ENCODE measurements at regions not wholly inside any gene's neighbourhood (a gene's known extent, or its start where the extent isn't known, plus 50 kb on each side); places are given as distances from the start of the nearest gene placed in this dataset.

DNA sequence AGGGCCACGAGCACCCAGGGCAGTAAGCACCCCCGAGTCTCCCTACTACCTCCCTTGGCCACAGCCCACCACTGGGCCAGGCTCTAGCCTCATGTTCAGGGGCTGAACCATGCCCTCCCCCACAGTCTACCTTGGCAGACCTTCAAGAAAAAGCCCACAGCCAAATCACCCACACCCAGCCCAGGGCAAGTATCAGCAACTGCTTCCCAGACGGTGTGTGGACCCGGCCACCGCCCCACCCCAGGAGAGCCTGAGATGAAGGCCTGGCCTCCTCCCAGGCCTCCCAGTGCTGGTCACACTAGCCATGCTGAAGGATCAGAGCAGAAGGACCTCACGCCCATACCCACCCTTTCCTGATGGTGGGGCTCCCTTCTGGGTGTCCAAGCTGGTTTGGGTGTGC is 92.0 kb upstream of the LINGO1 start (continued):
- no peak for TF ChIP-seq ZNF552 (CRISPR knock-in tag; IDR thresholded peaks at IDR 0.05; ENCODE audit: borderline replicate concordance)

DNA sequence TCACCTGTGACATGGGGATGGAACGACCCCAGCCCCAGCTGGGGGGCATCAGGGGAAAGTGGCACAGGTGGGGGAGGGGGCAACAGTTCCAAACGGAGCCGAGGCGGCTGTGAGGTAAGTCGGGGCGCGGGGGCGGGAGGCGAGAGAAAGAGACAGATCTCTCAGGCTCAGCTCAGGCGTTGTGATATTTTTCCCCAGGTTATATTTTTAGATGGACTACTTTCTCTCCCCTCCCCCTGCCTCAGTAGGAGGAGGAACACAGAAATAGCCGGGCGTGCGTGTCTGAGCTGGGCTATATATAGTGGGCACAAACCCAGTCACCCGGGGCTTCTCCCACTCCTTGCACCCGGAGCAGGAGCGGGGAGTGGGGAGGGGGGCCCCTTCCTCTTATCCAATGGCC is 91.0 kb upstream of the LINGO1 start:
- no peaks in the 10 kb centered on the region for H3K9me3 ChIP-seq (ENCODE audit: low read length)
- H3K4me1 ChIP-seq (ENCODE audit: insufficient read depth, low read length), result no peaks in the 10 kb centered on the region
- H3K79me2 ChIP-seq (ENCODE audit: insufficient read depth, low read length), result no peaks in the 10 kb centered on the region
- no peak overlapping the region for H3K4me2 ChIP-seq (ENCODE audit: low read depth, low read length)
- TF ChIP-seq SKI (IDR thresholded peaks at IDR 0.05; ENCODE audit: partially characterized antibody), result no peak
- TF ChIP-seq ZNF615 (CRISPR knock-in tag; IDR thresholded peaks at IDR 0.05; ENCODE audit: borderline replicate concordance), result no peak
- no peak for TF ChIP-seq IRF2 (CRISPR knock-in tag; IDR thresholded peaks at IDR 0.05)
- no peak for TF ChIP-seq ZNF230 (CRISPR knock-in tag; IDR thresholded peaks at IDR 0.05)
- TF ChIP-seq, protein P1, sequence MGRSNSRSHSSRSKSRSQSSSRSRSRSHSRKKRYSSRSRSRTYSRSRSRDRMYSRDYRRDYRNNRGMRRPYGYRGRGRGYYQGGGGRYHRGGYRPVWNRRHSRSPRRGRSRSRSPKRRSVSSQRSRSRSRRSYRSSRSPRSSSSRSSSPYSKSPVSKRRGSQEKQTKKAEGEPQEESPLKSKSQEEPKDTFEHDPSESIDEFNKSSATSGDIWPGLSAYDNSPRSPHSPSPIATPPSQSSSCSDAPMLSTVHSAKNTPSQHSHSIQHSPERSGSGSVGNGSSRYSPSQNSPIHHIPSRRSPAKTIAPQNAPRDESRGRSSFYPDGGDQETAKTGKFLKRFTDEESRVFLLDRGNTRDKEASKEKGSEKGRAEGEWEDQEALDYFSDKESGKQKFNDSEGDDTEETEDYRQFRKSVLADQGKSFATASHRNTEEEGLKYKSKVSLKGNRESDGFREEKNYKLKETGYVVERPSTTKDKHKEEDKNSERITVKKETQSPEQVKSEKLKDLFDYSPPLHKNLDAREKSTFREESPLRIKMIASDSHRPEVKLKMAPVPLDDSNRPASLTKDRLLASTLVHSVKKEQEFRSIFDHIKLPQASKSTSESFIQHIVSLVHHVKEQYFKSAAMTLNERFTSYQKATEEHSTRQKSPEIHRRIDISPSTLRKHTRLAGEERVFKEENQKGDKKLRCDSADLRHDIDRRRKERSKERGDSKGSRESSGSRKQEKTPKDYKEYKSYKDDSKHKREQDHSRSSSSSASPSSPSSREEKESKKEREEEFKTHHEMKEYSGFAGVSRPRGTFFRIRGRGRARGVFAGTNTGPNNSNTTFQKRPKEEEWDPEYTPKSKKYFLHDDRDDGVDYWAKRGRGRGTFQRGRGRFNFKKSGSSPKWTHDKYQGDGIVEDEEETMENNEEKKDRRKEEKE (IDR thresholded peaks at IDR 0.05), result no peak
- TF ChIP-seq ZNF674 (CRISPR knock-in tag; IDR thresholded peaks at IDR 0.05; ENCODE audit: low read depth), result no peak
- no peak for TF ChIP-seq ZNF136 (CRISPR knock-in tag; IDR thresholded peaks at IDR 0.05; ENCODE audit: low read depth)
- TF ChIP-seq THAP11 (CRISPR knock-in tag; IDR thresholded peaks at IDR 0.05), result no peak
- TF ChIP-seq MAFG (CRISPR knock-in tag; IDR thresholded peaks at IDR 0.05), result no peak
- no peak for TF ChIP-seq ZNF572 (CRISPR knock-in tag; IDR thresholded peaks at IDR 0.05)
- no peak for FAIRE-seq
- in situ Hi-C loops (cut with HindIII; ENCODE audit: extremely low pct_ligation_motif_present, low pct_unique_long_range_greater_than_20kb), result no loop called here
- ChIA-PET CTCF (ENCODE audit: low intra/inter-chr PET ratio, low total read pairs) (no interaction called here), POLR2A (no interaction called here)
- no peak overlapping the region for H2AFZ ChIP-seq (ENCODE audit: low read length)
- intact Hi-C loops (cut with micrococcal nuclease; ENCODE audit: unreplicated experiment), result no loop called here
- ATAC-seq, result no peak
- no peak overlapping the region for H3K27ac ChIP-seq (ENCODE audit: extremely low read length, insufficient read depth, low read length)
- no peak overlapping the region for H3K4me3 ChIP-seq (replicated peaks in 1 of 3; ENCODE audit: insufficient read depth in 1 of 3, low read depth in 2 of 3, low read length in 3 of 3)
- H3K36me3 ChIP-seq (replicated peaks in 1 of 2; ENCODE audit: control insufficient read depth in 1 of 2, insufficient read depth in 2 of 2, low read length in 2 of 2), result no peaks in the 10 kb centered on the region
- 59% methylated on average over 13 of the region's 16 CpGs for WGBS (ENCODE audit: low lambda C conversion rate)
- no peaks in the 10 kb centered on the region for H4K20me1 ChIP-seq (ENCODE audit: insufficient read depth, low read length)
- H3K9ac ChIP-seq (ENCODE audit: insufficient read depth, low read depth, low read length), result no peak overlapping the region
- DNase-seq (ENCODE audit: low spot score), result no peak
- H3K27me3 ChIP-seq (ENCODE audit: control insufficient read depth in 1 of 2, insufficient read depth in 2 of 2, low read length in 2 of 2), result peaks cover 1 to 17% of the 10 kb centered on the region in 2 experiments; a peak in 3 of 5 replicates
- BruUV-seq (replicated peaks), result no TSS peak
